HG03378 (cell line): ENCODE measurements at regions not wholly inside any gene's neighbourhood (a gene's known extent, or its start where the extent isn't known, plus 50 kb on each side); places are given as distances from the start of the nearest gene placed in this dataset.
"Not testable (repeated sequence)": the region's sequence is repeated elsewhere in the genome, so short reads cannot be mapped to it uniquely, and the experiment has no call there.

Experiments used
- ATAC-seq: cut with Tn5 transposase; IDR thresholded peaks from one replicate; pipeline ENCODE4 v1.9.1; 2021; ENCODE audit warnings: mild to moderate bottlenecking, moderate library complexity; ENCODE audit not compliant: unreplicated experiment

GRCh38 chr21:23574932-23575331 lies 2032.3 kb downstream of the MRPL39 start:
- no peak for ATAC-seq

DNA sequence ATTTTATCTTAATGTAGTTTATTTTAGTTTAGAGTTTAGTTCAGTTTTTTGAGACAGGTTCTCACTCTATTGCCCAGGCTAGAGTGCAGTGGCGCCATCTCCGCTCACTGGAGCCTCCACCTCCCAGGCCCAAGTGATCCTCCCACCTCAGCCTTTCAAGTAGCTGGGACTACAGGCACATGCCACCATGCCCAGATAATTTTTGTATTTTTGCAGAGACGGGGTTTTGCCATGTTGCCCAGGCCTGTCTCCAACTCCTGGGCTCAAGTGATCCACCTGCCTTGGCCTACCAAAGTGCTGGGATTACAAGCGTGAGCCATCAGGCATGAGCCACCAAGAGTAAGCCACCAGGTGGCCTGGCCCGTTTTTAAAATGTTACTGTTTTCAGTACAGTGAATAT lies 2058.4 kb downstream of the MRPL39 start:
- ATAC-seq = not testable (repeated sequence)

DNA sequence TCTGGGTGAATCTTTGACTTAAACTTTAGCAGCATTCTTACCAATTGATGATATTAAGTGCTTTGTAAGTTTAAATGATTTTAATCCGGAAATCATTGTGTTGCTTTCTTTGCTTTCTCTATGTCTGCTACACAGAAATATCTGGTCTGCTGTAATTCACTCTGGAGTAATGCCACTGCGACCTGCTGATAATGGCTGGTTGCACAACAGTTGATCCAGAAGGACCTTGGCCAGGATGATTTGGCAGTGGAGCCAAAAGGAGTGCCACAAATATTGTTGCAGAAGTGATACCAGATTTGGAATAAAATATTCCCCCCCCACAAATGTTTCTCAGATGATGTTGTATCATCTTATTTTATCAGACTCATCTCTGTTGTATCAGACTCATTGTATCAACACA lies 2063.9 kb downstream of the MRPL39 start:
- no peak for ATAC-seq

DNA sequence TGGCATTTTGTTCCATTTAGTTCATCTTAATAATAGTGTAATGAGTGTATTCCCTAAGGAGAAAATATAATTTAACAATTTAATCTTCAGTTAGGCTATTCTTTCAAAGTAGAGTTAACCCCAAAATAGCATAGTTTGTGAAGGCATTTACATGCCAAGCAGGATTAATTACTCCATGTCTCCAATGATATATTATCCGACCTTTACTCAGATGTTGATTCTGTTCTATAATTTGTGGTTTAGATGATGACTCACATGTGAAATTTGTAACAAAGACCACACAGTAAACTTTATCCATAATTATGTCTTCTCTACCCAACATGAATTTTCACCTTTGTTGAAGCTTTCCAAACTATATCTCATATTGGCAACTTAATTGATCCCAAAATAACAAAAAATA lies 2065.2 kb downstream of the MRPL39 start:
- ATAC-seq = no peak

- no peak for ATAC-seq
These were observed 2065.7 kb downstream of the MRPL39 start for GRCh38 chr21:23541571-23541970.

- no peak for ATAC-seq
These were observed 2072.4 kb downstream of the MRPL39 start for GRCh38 chr21:23534850-23535249.

GRCh38 chr21:23531444-23531843 lies 2075.8 kb downstream of the MRPL39 start:
- ATAC-seq = no peak

DNA sequence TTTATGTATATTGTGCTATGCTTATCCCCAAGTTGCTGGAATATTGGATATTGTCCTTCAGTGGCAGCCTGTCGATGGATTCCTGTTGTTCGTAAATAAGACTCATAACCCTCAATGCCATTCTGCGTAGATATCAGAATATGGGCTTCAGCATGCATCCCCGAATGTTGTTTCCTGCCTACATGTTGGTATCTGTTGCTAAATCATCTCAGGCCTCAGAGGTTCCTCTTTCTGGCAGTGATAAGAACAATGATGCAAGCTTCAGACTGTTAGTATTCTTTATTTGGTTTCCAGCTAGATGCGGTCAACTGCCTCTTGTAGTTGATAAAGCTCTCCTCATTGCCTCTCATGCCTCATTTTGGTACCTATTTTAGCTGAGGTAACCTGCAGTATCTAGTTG lies 2082.6 kb downstream of the MRPL39 start:
- no peak for ATAC-seq

- ATAC-seq = no peak
These were observed 2084.5 kb downstream of the MRPL39 start for GRCh38 chr21:23522751-23523150.

DNA sequence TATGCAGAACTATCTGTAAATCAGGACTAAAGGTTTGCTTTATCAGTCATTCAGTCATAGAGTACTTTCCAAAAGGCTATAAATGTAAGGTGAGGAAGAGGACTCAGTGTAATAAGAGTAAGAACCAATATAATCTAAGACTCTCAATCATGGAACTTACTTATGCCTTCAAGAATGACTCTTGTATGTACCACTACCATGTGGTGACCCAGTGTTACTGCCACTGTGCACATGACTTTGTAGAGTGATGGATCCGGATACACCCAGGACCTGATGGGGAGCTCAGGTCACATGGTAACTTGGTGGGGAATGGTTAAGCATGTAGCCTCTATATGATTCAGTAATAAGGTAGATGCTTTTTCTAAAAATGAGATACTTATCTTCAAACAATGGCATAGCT lies 2099.8 kb downstream of the MRPL39 start:
- no peak for ATAC-seq

- ATAC-seq = peak; percentile 95
These were observed 2110.6 kb downstream of the MRPL39 start for GRCh38 chr21:23496729-23497128.

DNA sequence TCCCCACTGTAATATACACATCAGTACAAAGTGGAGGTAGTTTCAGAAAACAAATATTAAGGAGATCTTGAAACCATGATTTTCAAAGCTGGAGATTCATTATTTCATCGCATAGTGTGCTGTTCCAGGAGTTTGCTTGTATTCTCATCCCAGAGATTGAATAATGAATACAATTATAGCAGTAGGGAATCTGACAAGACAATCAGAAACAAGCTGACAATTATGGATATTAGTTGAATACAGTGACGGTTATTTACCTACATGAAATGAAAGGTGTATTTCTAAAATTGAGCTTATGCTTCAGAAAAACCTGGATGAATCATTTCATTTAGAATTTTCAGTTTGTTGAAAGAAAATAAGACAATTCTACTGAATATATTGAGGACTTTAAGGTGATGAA lies 2119.0 kb downstream of the MRPL39 start:
- ATAC-seq = no peak

DNA sequence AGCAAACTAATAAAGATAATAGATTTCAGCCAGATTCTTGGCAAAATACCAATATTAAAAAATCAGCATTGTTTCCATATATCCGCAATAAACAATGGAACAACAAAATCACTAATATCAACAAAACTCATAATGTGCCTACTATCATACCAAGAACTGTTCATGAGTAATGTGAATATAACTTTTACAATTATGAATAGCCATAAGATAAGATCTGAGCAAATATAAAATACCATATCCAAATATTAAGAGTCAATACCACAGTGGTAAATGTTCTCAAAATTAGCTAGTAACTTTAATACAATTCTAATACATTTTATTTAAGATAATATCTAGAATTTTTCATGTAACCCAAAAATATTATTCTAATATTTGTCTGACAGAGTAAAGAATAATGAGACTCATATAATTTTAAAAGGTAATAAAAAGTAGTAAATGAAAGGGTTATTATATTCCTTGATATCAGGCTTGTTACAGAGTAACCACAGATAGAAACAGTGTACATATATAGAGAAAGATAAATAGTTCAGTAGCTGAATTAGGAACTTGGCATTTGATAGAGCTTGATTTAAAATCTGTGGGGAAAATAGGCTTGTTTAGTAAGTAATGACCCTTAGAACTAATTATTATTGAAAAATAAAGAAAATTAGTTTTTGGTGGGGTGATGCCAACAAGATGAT lies 2126.6 kb downstream of the MRPL39 start:
- no peak for ATAC-seq

DNA sequence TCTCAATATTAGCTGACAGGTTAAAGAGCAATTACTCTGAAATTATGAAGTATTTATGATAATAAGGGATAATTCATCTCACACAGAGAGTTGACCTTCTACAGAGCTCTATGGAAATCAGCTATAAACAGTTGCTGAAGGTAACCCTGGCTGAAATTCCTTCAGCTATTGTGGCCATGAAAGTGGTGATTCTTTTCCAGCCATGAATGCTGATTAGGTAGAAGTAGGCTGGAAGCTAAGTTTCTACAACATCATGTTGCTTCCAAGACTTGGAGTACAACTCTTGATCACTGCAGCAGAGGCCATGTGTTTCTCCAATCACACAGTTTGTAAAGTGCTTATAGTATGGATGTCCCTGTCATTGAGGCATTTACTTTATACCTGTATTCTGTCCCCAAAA lies 2128.9 kb downstream of the MRPL39 start:
- no peak for ATAC-seq

- no peak for ATAC-seq
These were observed 2131.7 kb downstream of the MRPL39 start for GRCh38 chr21:23475281-23476219.

DNA sequence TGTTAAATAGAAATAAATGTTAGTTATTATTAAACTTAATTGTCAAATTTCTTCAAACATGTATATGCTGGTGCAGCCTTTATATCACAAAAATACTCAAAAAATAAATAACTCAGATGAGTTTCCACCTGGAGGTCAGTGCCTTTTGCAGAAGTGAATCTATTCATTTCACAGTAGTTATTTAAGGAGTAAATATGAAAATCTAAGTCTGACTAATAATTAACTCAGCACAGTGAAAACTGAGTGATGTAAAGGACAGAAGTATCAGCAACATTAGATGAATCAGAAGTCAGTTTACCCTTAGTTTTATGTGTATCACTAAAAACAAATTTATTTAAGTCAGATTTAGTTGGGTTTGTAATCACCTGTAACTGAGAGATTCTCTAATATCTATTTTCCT lies 2135.4 kb downstream of the MRPL39 start:
- peak; percentile 90 for ATAC-seq

DNA sequence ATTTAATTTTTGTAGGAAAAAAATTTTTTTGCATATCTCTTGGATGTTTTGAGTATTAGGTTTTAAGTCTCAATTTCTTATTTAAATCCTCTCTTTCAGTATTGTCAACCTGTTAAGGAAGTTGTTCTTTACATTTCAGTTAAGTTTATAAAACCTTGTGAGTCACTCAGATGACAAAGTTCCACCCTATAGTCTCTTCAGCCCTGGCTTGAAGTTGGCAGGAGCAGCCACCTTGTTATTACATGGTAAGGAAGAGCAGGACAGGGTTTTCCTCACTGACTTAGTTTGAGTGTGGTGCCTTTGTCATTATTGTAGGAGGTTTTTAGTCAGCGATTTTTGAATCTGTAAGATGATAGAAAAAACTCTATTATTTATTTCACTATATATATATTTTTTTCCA lies 2143.9 kb downstream of the MRPL39 start:
- ATAC-seq = no peak

- ATAC-seq = peak; percentile 73
These were observed 2151.6 kb downstream of the MRPL39 start for GRCh38 chr21:23455676-23456075.

- peak; percentile 68 for ATAC-seq
These were observed 2154.7 kb downstream of the MRPL39 start for GRCh38 chr21:23452384-23453083.

DNA sequence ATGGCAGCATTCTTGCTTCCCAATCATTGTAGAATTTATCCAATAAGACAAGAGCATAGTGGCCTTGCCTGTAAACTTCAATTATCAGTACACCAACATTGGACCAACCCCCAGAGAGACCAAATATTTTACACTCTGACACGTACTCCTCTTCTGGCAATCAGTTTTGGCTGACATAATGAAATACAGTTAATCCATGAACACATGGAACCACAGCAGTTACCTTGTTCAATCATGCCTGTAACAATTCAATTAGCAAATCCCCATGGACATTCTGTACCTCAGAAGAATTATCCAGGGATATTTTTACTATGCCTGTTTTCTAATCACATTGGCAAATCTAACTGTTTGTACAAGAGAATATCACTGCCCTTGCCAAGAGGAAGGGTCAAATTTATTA lies 2162.0 kb downstream of the MRPL39 start:
- ATAC-seq = no peak

DNA sequence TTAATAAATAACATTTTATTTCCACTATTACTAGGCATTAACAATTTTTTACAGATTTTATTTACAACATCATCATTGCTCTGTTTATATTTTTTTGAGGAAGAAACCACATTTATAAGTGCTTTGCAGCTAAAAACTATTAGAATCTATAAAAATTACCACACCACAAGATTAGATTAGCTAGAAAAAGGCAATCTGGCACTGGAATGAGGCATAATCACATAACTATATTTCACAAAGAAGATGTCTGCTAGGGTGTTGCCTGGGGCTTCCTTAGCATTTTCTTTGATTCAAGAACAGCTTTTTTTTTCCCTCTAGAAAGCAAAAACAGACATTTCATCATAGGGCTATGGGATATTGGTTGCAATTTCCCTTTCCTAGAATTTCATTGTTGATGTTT lies 2169.2 kb downstream of the MRPL39 start:
- ATAC-seq = no peak
